ENCODE measurements at regions not wholly inside any gene's neighbourhood (a gene's known extent, or its start where the extent isn't known, plus 50 kb on each side); places are given as distances from the start of the nearest gene placed in this dataset.

GRCh38 chr22:22127100-22127499, 117.5 kb upstream of the VPREB1 start:
- TF ChIP-seq POLR2AphosphoS5 (IDR thresholded peaks at IDR 0.05) (no peak), EP300 (IDR thresholded peaks at IDR 0.05; ENCODE audit: low read depth) (no peak)
